PC-3 (cell line): ENCODE measurements at regions not wholly inside any gene's neighbourhood (a gene's known extent, or its start where the extent isn't known, plus 50 kb on each side); places are given as distances from the start of the nearest gene placed in this dataset.
"Not testable (repeated sequence)": the region's sequence is repeated elsewhere in the genome, so short reads cannot be mapped to it uniquely, and the experiment has no call there.

Experiments
- ATAC-seq: fragments of 200-7000 bp; cut with Tn5 transposase; 2 replicates; pipeline ENCODE4 v1.9.1; 2020; ENCODE audit warnings: mild to moderate bottlenecking, moderate library complexity
- BruUV-seq: library from RNA; stranded (reverse); fragments of 400-500 nt; replicated peaks from 2 replicates; lab custom pipeline; 2021; lab: Mats Ljungman, UMichigan
- CTCF ChIA-PET: fragments of 300-600 bp; sonication (Branson Sonifier 250); formaldehyde crosslinking; loops from one replicate; lab custom pipeline; 2022; ENCODE audit warnings: antibody characterized with exemption; lab: Charles Lee
- POLR2A ChIA-PET: fragments of 300-600 bp; sonication (Branson Sonifier 250); formaldehyde crosslinking; loops from one replicate; lab custom pipeline; 2022; ENCODE audit warnings: antibody characterized with exemption; ENCODE audit not compliant: unreplicated experiment; lab: Charles Lee
- DNase-seq: peaks from one replicate; pipeline ENCODE4 v3.0.0-alpha.2; 2015
- H2AFZ ChIP-seq: fragments of 300-600 bp; sonication (generic); 2 replicates; pipeline ENCODE4 v1.6.0; 2016; ENCODE audit warnings: antibody characterized with exemption, low read length
- H3F3A ChIP-seq: fragments of 300-600 bp; sonication (generic); one replicate; pipeline ENCODE4 v1.6.0; 2017; ENCODE audit warnings: antibody characterized with exemption, low read length, control low read depth, mild to moderate bottlenecking; ENCODE audit not compliant: unreplicated experiment
- H3K27ac ChIP-seq: fragments of 300-600 bp; sonication (generic); 2 replicates; pipeline ENCODE4 v1.5.1; 2016; ENCODE audit warnings: mild to moderate bottlenecking, low read length
- H3K27me3 ChIP-seq: fragments of 300-600 bp; sonication (generic); 2 replicates; pipeline ENCODE4 v1.6.1; 2016; ENCODE audit warnings: low read length, mixed read lengths
- H3K36me3 ChIP-seq: fragments of 300-600 bp; sonication (generic); 2 replicates; pipeline ENCODE4 v1.6.1; 2016; ENCODE audit warnings: low read depth, mixed run types, low read length, mixed read lengths
- H3K4me1 ChIP-seq: fragments of 300-600 bp; sonication (generic); 2 replicates; pipeline ENCODE4 v1.5.1; 2016; ENCODE audit warnings: low read length; ENCODE audit not compliant: insufficient read depth
- H3K4me2 ChIP-seq: fragments of 300-600 bp; sonication (generic); 2 replicates; pipeline ENCODE4 v1.6.0; 2016; ENCODE audit warnings: low read length
- H3K4me3 ChIP-seq: fragments of 300-600 bp; sonication (generic); 2 replicates; pipeline ENCODE4 v1.5.1; 2016; ENCODE audit warnings: mild to moderate bottlenecking, low read length, mixed read lengths
- H3K79me2 ChIP-seq: fragments of 300-600 bp; sonication (generic); 2 replicates; pipeline ENCODE4 v1.6.1; 2017; ENCODE audit warnings: low read length, mixed read lengths
- H3K9ac ChIP-seq: fragments of 300-600 bp; sonication (generic); 2 replicates; pipeline ENCODE4 v1.6.0; 2016; ENCODE audit warnings: mild to moderate bottlenecking, low read length
- H3K9me2 ChIP-seq: fragments of 300-600 bp; sonication (generic); replicated peaks from 2 replicates; pipeline ENCODE4 v1.6.1; 2016; ENCODE audit warnings: mixed run types, low read length, mixed read lengths
- H3K9me3 ChIP-seq: fragments of 300-600 bp; sonication (generic); 2 replicates; pipeline ENCODE4 v1.6.1; 2016; ENCODE audit warnings: low read length, mixed read lengths
- H4K20me1 ChIP-seq: fragments of 300-600 bp; sonication (generic); 2 replicates; pipeline ENCODE4 v1.6.1; 2016; ENCODE audit warnings: low read length, mixed read lengths
- EZH2 ChIP-seq: fragments of 300-600 bp; sonication (generic); IDR thresholded peaks from one replicate; pipeline ENCODE4 v1.6.1; 2017; ENCODE audit warnings: antibody characterized with exemption, mild to moderate bottlenecking, low read length; ENCODE audit not compliant: unreplicated experiment
- EZH2phosphoT487 ChIP-seq: fragments of 300-600 bp; sonication (generic); IDR thresholded peaks from 2 replicates; pipeline ENCODE4 v1.6.1; 2018; ENCODE audit warnings: mild to moderate bottlenecking, antibody characterized with exemption, low read length, borderline replicate concordance
- intact Hi-C: fragments of 100-400 bp; cut with micrococcal nuclease; formaldehyde crosslinking; loops from 2 replicates; pipeline ENCODE4 v1.9.0; 2023
- TF ChIP-seq, protein P1 (sequence below): fragments of 300-600 bp; sonication (generic); conservative IDR thresholded peaks from 2 replicates; pipeline ENCODE4 v1.5.1; 2017; ENCODE audit warnings: antibody characterized with exemption, low read depth, mild to moderate bottlenecking, low read length

DNA sequence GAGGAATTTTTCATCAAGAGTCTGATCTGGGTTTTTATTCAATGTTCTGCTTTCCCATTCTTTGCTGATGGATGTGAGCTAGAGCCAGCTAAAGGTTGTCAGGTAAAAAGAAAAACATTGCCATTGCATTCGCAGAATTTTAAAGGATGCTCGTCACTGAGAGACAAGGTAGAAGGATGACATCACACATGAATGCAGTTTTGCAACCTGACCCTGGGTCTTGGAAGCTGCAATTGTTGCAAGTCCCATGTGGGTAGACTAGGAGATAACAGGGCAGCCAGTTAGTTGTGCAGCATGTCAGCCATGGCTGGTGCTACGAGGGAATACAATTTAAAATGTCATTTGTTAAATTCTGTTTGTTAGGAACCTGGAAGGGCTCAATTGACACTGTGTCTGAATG is 73.9 kb upstream of the MXRA5 start:
- H3K27me3 ChIP-seq = no peaks in the 10 kb centered on the region
- H3K79me2 ChIP-seq = no peaks in the 10 kb centered on the region
- no peaks in the 10 kb centered on the region for H3K4me1 ChIP-seq
- no peak overlapping the region for H2AFZ ChIP-seq
- no peak overlapping the region for H3K9ac ChIP-seq
- ChIA-PET POLR2A (no interaction called here), CTCF (no interaction called here)
- no peak overlapping the region for H3K4me3 ChIP-seq
- DNase-seq = no peak
- no peaks in the 10 kb centered on the region for H3F3A ChIP-seq
- H3K36me3 ChIP-seq = no peaks in the 10 kb centered on the region
- H3K27ac ChIP-seq = no peak overlapping the region
- no peak for TF ChIP-seq EZH2phosphoT487
- TF ChIP-seq, protein P1, sequence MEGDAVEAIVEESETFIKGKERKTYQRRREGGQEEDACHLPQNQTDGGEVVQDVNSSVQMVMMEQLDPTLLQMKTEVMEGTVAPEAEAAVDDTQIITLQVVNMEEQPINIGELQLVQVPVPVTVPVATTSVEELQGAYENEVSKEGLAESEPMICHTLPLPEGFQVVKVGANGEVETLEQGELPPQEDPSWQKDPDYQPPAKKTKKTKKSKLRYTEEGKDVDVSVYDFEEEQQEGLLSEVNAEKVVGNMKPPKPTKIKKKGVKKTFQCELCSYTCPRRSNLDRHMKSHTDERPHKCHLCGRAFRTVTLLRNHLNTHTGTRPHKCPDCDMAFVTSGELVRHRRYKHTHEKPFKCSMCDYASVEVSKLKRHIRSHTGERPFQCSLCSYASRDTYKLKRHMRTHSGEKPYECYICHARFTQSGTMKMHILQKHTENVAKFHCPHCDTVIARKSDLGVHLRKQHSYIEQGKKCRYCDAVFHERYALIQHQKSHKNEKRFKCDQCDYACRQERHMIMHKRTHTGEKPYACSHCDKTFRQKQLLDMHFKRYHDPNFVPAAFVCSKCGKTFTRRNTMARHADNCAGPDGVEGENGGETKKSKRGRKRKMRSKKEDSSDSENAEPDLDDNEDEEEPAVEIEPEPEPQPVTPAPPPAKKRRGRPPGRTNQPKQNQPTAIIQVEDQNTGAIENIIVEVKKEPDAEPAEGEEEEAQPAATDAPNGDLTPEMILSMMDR = no peak
- no peak for TF ChIP-seq EZH2
- no peaks in the 10 kb centered on the region for H3K9me2 ChIP-seq
- no peaks in the 10 kb centered on the region for H3K9me3 ChIP-seq
- no TSS peak for BruUV-seq
- intact Hi-C loops = no loop called here
- no peak for ATAC-seq
- H3K4me2 ChIP-seq = no peak overlapping the region
- no peaks in the 10 kb centered on the region for H4K20me1 ChIP-seq

DNA sequence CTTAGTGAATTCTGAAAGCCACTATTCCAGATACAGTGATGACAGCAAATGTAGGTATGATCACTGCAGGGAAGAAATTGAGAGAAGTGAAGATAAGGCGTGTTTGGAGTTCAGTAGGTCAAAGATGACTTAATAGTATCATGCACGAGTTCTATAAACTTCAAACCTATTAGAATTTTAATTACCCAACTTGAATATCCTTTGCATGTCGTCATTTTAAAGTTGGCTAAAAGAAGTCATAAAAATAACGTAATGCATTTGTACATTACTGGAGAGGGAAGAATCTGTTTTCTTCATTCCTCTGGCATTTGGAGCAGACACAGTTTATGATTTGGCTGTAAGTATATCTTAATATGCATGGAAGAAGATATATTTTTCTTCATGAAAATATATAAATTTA is 68.6 kb upstream of the MXRA5 start:
- intact Hi-C loops = no loop called here
- no peaks in the 10 kb centered on the region for H3K36me3 ChIP-seq
- TF ChIP-seq EZH2phosphoT487 = no peak
- TF ChIP-seq, protein P1 = no peak
- TF ChIP-seq EZH2 = no peak
- no peak overlapping the region for H3K27ac ChIP-seq
- H3K4me3 ChIP-seq = no peak overlapping the region
- ChIA-PET POLR2A (no interaction called here), CTCF (no interaction called here)
- DNase-seq (no peak), ATAC-seq (no peak)
- H3K27me3 ChIP-seq = no peaks in the 10 kb centered on the region
- no peak overlapping the region for H3K9ac ChIP-seq
- no peaks in the 10 kb centered on the region for H3K9me2 ChIP-seq
- no TSS peak for BruUV-seq
- H3K4me1 ChIP-seq = no peaks in the 10 kb centered on the region
- no peaks in the 10 kb centered on the region for H4K20me1 ChIP-seq
- no peak overlapping the region for H3K4me2 ChIP-seq
- H3K9me3 ChIP-seq = no peaks in the 10 kb centered on the region
- no peak overlapping the region for H2AFZ ChIP-seq
- no peaks in the 10 kb centered on the region for H3F3A ChIP-seq
- H3K79me2 ChIP-seq = no peaks in the 10 kb centered on the region

DNA sequence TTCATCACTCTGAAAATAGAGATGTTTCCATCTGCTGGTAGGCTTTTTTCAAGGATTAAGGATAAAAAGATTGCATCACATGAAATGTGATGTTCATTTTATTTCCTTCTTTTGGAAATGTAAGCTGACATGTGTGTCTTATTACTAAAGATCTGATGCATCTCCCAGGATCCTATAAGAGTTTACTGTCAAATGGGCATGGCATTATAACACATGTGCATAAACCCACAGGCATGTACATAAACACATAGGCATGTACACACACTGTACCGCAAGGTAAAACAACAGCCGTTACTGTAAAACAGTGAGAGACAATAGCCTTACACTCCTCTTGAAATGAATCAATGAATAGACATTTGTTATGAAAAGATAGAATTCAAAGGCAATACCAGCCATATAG is 65.2 kb upstream of the MXRA5 start:
- H3K27ac ChIP-seq, H3K27me3 ChIP-seq, H3K79me2 ChIP-seq, BruUV-seq, H3K4me1 ChIP-seq, H3K36me3 ChIP-seq, H2AFZ ChIP-seq, H3K4me2 ChIP-seq, H3K9me2 ChIP-seq, POLR2A ChIA-PET, H3F3A ChIP-seq, H3K9ac ChIP-seq, H3K4me3 ChIP-seq, DNase-seq, CTCF ChIA-PET, H4K20me1 ChIP-seq, ATAC-seq, intact Hi-C loops, H3K9me3 ChIP-seq: not testable (repeated sequence)

DNA sequence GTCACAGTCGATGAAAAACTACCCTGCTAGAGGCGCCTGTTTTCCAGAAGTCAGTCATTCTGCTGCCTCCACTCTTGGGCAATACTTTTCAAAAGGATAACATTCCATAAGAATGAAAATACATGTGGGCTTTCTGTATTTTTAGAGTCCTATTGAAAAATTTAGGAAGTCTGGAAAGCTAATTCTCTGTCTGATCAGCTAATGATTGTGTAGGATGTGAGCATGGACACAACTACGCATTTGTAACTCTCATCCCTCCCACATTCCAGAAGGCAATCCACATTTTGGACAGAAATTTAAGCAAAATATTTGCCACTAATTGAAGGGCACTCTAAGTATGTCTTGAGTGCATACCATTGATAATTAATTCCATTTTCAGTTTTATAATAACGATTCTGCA is 63.5 kb upstream of the MXRA5 start:
- H3K4me2 ChIP-seq, DNase-seq, H3K36me3 ChIP-seq, H3K9me3 ChIP-seq, BruUV-seq, H3F3A ChIP-seq, POLR2A ChIA-PET, CTCF ChIA-PET, H4K20me1 ChIP-seq, intact Hi-C loops, H3K79me2 ChIP-seq, H3K27ac ChIP-seq, H3K9me2 ChIP-seq, H3K4me1 ChIP-seq, H2AFZ ChIP-seq, H3K27me3 ChIP-seq, H3K4me3 ChIP-seq, H3K9ac ChIP-seq, ATAC-seq: not testable (repeated sequence)
